Neuronal stem cell (in vitro differentiated cells): ENCODE measurements at regions not wholly inside any gene's neighbourhood (a gene's known extent, or its start where the extent isn't known, plus 50 kb on each side); places are given as distances from the start of the nearest gene placed in this dataset.

Source experiments
- DNase-seq: peaks from one replicate; pipeline ENCODE4 v3.0.0-alpha.2; 2013; ENCODE audit warnings: low spot score
- H2AFZ ChIP-seq: one replicate; pipeline ENCODE4 v1.6.1; 2013; ENCODE audit warnings: mild to moderate bottlenecking, low read length, inconsistent platforms
- H2AK5ac ChIP-seq: 2 replicates; pipeline ENCODE4 v1.6.1; 2013; ENCODE audit warnings: low read depth, mild to moderate bottlenecking, inconsistent platforms, low read length, moderate library complexity, mixed read lengths
- H2BK120ac ChIP-seq: 2 replicates; pipeline ENCODE4 v1.6.1; 2013; ENCODE audit warnings: low read depth, mild to moderate bottlenecking, inconsistent platforms, low read length, moderate library complexity, mixed read lengths
- H2BK12ac ChIP-seq: one replicate; pipeline ENCODE4 v1.6.1; 2013; ENCODE audit warnings: low read length, inconsistent platforms
- H2BK15ac ChIP-seq: 2 replicates; pipeline ENCODE4 v1.6.1; 2013; ENCODE audit warnings: mild to moderate bottlenecking, low read length, inconsistent platforms, mixed read lengths
- H2BK5ac ChIP-seq: one replicate; pipeline ENCODE4 v1.6.1; 2013; ENCODE audit warnings: inconsistent platforms, mild to moderate bottlenecking, low read length, moderate library complexity
- H3K14ac ChIP-seq: one replicate; pipeline ENCODE4 v1.6.1; 2013; ENCODE audit warnings: low read length, inconsistent platforms
- H3K18ac ChIP-seq: 2 replicates; pipeline ENCODE4 v1.6.1; 2013; ENCODE audit warnings: low read length, inconsistent platforms
- H3K23ac ChIP-seq: 2 replicates; pipeline ENCODE4 v1.6.1; 2013; ENCODE audit warnings: low read depth, mild to moderate bottlenecking, mixed read lengths, low read length, inconsistent platforms; ENCODE audit not compliant: poor library complexity
- H3K27ac ChIP-seq: replicated peaks from 3 replicates; pipeline ENCODE4 v1.5.1; 2013; ENCODE audit warnings: low read length, inconsistent platforms
- H3K27me3 ChIP-seq, 3 experiments: 2 replicates each; pipeline ENCODE4 v1.6.1; 2013; ENCODE audit warnings: low read length in 3 of 3, mild to moderate bottlenecking in 2 of 3, inconsistent platforms in 1 of 3, low read depth in 1 of 3, mixed read lengths in 1 of 3, moderate library complexity in 1 of 3; ENCODE audit not compliant: control insufficient read depth in 3 of 3, insufficient read depth in 3 of 3
- H3K36me3 ChIP-seq, 2 donors: replicated peaks in 1 of 2; 2 replicates each; pipeline ENCODE4 v1.6.1; 2013; ENCODE audit warnings: low read length in 2 of 2; ENCODE audit not compliant: control insufficient read depth in 2 of 2, insufficient read depth in 2 of 2
- H3K4ac ChIP-seq: 2 replicates; pipeline ENCODE4 v1.6.1; 2013; ENCODE audit warnings: inconsistent platforms, mild to moderate bottlenecking, low read length, moderate library complexity
- H3K4me1 ChIP-seq, 2 donors: 1 replicate in 1 of 2; 2 replicates in 1 of 2; pipeline ENCODE4 v1.6.1; 2013; ENCODE audit warnings: low read length in 2 of 2, low read depth in 1 of 2; ENCODE audit not compliant: control insufficient read depth in 2 of 2, insufficient read depth in 1 of 2
- H3K4me2 ChIP-seq: one replicate; pipeline ENCODE4 v1.6.1; 2013; ENCODE audit warnings: mild to moderate bottlenecking, low read length, inconsistent platforms; ENCODE audit not compliant: insufficient read depth, poor library complexity, severe bottlenecking
- H3K4me3 ChIP-seq, 2 donors: 2 replicates each; pipeline ENCODE4 v1.5.1; 2013; ENCODE audit warnings: low read length in 2 of 2, mild to moderate bottlenecking in 2 of 2, inconsistent platforms in 1 of 2, moderate library complexity in 1 of 2
- H3K79me1 ChIP-seq: one replicate; pipeline ENCODE4 v1.6.1; 2013; ENCODE audit warnings: low read depth, mild to moderate bottlenecking, inconsistent platforms, low read length, moderate library complexity
- H3K9ac ChIP-seq: one replicate; pipeline ENCODE4 v1.6.1; 2013; ENCODE audit warnings: mild to moderate bottlenecking, low read depth, low read length, inconsistent platforms; ENCODE audit not compliant: poor library complexity
- H3K9me3 ChIP-seq, 2 donors: replicated peaks in 1 of 2; 2 replicates each; pipeline versions ENCODE3 to v1.6.1; 2013; ENCODE audit warnings: low read length in 2 of 2, mild to moderate bottlenecking in 2 of 2, inconsistent platforms in 1 of 2, low read depth in 1 of 2, mixed read lengths in 1 of 2, moderate library complexity in 1 of 2; ENCODE audit not compliant: control insufficient read depth in 2 of 2, insufficient read depth in 1 of 2
- H4K8ac ChIP-seq: one replicate; pipeline ENCODE4 v1.6.1; 2013; ENCODE audit warnings: low read depth, mild to moderate bottlenecking, inconsistent platforms, low read length, moderate library complexity
- H4K91ac ChIP-seq: one replicate; pipeline ENCODE4 v1.6.1; 2013; ENCODE audit warnings: low read length, low read depth, mild to moderate bottlenecking, inconsistent platforms; ENCODE audit not compliant: poor library complexity
- WGBS, 2 donors: extraction: QIAGEN DNeasy Blood & Tissue Kit; methylation state at CpG; one replicate each; pipeline ENCODE4 v1.1.7; 2013; ENCODE audit warnings: missing lambda C conversion rate in 2 of 2, mixed read lengths in 1 of 2; ENCODE audit not compliant: insufficient read length in 2 of 2, insufficient replicate concordance in 1 of 2; ENCODE audit errors: extremely low coverage in 2 of 2; 5-methylcytosine and 5-hydroxymethylcytosine counted together

DNA sequence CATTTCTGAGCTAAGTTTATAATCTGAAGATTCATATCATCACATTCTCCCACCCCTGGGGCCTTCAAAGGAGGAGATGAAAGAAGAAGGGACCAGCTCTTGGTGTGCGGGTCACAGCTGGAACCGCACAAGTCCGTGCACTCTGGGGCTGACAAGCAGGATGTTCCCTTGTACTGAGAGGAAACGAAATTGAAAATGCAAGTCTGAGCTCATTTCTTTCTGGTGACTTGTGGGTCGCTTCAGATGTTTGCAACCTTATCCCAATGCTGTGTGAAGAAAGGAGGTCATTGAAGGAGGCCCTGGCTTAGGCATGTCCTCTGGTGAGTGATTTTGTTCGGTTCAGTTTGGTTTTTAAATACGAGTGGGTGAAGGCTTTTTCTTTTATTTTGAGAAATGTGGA lies 59.6 kb downstream of the C9orf152 start:
- H3K4ac ChIP-seq: no peak overlapping the region
- no peak overlapping the region for H3K4me2 ChIP-seq
- H3K4me3 ChIP-seq: no peak overlapping the region
- whole genome bisulfite sequencing, 2 donors: no CpG with 5 or more reads among the region's 7 CpGs
- no peak overlapping the region for H2AK5ac ChIP-seq
- H3K27me3 ChIP-seq: no peaks in the 10 kb centered on the region
- no peak overlapping the region for H3K14ac ChIP-seq
- no peak overlapping the region for H2BK5ac ChIP-seq
- peaks cover 3 to 5% of the 10 kb centered on the region in 2 donors for H3K4me1 ChIP-seq
- no peak for DNase-seq
- no peak overlapping the region for H3K23ac ChIP-seq
- no peak overlapping the region for H4K8ac ChIP-seq
- H2BK15ac ChIP-seq: no peak overlapping the region
- H3K36me3 ChIP-seq: peaks cover 4 to 48% of the 10 kb centered on the region in 2 donors
- H3K79me1 ChIP-seq: peaks cover 2% of the 10 kb centered on the region
- H3K18ac ChIP-seq: no peak overlapping the region
- no peak overlapping the region for H2BK120ac ChIP-seq
- H3K27ac ChIP-seq: no peak overlapping the region
- H3K9ac ChIP-seq: no peak overlapping the region
- H4K91ac ChIP-seq: no peak overlapping the region
- no peak overlapping the region for H2BK12ac ChIP-seq
- no peak overlapping the region for H2AFZ ChIP-seq
- H3K9me3 ChIP-seq: peaks cover 4 to 17% of the 10 kb centered on the region in 2 donors

DNA sequence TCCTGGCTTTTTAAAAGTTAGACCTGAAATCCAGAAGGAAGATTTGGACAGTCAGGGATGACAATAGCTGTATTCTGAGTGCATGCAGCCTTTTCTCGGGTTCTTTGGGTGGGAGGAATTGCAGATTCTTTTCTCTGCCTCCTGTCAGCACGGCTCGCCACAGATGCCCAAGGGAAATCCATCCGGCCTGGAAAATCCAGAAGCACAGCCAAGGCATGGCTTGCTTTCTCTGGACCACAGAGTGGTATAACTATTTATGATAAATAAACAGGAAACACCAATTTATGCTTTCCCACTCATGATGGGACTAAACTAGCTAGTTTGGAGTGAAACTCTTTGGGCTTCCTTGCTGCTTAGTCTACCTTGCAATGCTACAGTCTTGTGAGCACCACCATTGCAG lies 59.1 kb downstream of the C9orf152 start:
- no peak overlapping the region for H3K4me3 ChIP-seq
- no peak for DNase-seq
- WGBS, 2 donors: no CpG with 5 or more reads among the region's 4 CpGs

More for the DNA sequence above, 59.1 kb downstream of the C9orf152 start:
- H3K18ac ChIP-seq: no peak overlapping the region
- peaks cover 3 to 5% of the 10 kb centered on the region in 2 donors for H3K4me1 ChIP-seq
- H4K91ac ChIP-seq: no peak overlapping the region
- H2AK5ac ChIP-seq: no peak overlapping the region
- H3K23ac ChIP-seq: no peak overlapping the region
- no peak overlapping the region for H2BK120ac ChIP-seq
- no peak overlapping the region for H2BK5ac ChIP-seq
- no peak overlapping the region for H3K9ac ChIP-seq
- no peak overlapping the region for H2AFZ ChIP-seq
- H4K8ac ChIP-seq: no peak overlapping the region
- no peaks in the 10 kb centered on the region for H3K27me3 ChIP-seq
- H3K4me2 ChIP-seq: no peak overlapping the region
- H2BK15ac ChIP-seq: no peak overlapping the region
- no peak overlapping the region for H2BK12ac ChIP-seq
- no peak overlapping the region for H3K14ac ChIP-seq
- peaks cover 4 to 48% of the 10 kb centered on the region in 2 donors for H3K36me3 ChIP-seq
- H3K4ac ChIP-seq: no peak overlapping the region
- H3K79me1 ChIP-seq: peaks cover 2% of the 10 kb centered on the region
- peaks cover 4 to 17% of the 10 kb centered on the region in 2 donors for H3K9me3 ChIP-seq
- no peak overlapping the region for H3K27ac ChIP-seq
